PC-3 (cell line): ENCODE measurements at regions not wholly inside any gene's neighbourhood (a gene's known extent, or its start where the extent isn't known, plus 50 kb on each side); places are given as distances from the start of the nearest gene placed in this dataset.

Source experiments
- EZH2 ChIP-seq: fragments of 300-600 bp; sonication (generic); IDR thresholded peaks from one replicate; pipeline ENCODE4 v1.6.1; 2017; ENCODE audit warnings: antibody characterized with exemption, mild to moderate bottlenecking, low read length; ENCODE audit not compliant: unreplicated experiment
- EZH2phosphoT487 ChIP-seq: fragments of 300-600 bp; sonication (generic); IDR thresholded peaks from 2 replicates; pipeline ENCODE4 v1.6.1; 2018; ENCODE audit warnings: mild to moderate bottlenecking, antibody characterized with exemption, low read length, borderline replicate concordance
- TF ChIP-seq, protein P1 (sequence below): fragments of 300-600 bp; sonication (generic); conservative IDR thresholded peaks from 2 replicates; pipeline ENCODE4 v1.5.1; 2017; ENCODE audit warnings: antibody characterized with exemption, low read depth, mild to moderate bottlenecking, low read length

DNA sequence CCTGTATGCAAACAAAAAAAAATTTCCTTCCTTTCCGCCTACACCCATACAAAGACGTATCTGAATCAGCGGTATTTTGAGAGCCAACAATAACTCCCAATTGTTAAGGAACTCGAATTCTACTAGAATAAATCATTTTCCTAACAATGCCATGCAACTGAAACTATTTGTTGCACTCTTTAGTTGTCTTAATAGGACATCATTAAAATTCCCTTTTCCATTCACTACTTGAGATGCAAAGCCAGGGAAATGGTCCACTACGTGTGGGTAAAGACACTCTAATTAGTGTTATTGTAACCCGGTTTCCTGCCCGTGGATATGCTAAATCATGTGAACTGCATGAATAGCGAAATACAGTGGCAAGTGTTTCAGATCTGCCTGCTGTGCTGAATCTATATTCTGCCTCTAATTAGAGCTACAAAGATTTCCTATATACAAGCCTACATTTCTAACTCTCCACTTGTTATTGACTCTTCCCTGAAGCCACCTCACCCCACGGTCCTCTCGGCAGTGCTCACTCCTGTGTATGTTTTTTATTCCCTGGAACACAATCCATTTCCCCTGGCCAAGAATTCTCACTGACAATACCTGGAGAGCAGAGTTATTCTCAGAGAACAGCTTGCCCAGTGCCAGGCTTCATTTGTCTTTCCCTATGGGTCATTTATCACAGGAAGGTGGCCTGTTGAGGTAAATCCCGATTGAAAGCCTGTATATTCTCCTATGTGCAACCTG lies 168.3 kb downstream of the PAWR start:
- TF ChIP-seq, protein P1, sequence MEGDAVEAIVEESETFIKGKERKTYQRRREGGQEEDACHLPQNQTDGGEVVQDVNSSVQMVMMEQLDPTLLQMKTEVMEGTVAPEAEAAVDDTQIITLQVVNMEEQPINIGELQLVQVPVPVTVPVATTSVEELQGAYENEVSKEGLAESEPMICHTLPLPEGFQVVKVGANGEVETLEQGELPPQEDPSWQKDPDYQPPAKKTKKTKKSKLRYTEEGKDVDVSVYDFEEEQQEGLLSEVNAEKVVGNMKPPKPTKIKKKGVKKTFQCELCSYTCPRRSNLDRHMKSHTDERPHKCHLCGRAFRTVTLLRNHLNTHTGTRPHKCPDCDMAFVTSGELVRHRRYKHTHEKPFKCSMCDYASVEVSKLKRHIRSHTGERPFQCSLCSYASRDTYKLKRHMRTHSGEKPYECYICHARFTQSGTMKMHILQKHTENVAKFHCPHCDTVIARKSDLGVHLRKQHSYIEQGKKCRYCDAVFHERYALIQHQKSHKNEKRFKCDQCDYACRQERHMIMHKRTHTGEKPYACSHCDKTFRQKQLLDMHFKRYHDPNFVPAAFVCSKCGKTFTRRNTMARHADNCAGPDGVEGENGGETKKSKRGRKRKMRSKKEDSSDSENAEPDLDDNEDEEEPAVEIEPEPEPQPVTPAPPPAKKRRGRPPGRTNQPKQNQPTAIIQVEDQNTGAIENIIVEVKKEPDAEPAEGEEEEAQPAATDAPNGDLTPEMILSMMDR: no peak
- TF ChIP-seq EZH2 (no peak), EZH2phosphoT487 (no peak)
